C4-2B (cell line): ENCODE measurements at regions not wholly inside any gene's neighbourhood (a gene's known extent, or its start where the extent isn't known, plus 50 kb on each side); places are given as distances from the start of the nearest gene placed in this dataset.

Source experiments
- H3K27ac ChIP-seq: fragments of 450-650 bp; 2 replicates; pipeline ENCODE4 v1.5.1; 2017
- CTCF ChIP-seq: fragments of 450-650 bp; conservative IDR thresholded peaks from 2 replicates; pipeline ENCODE4 v1.5.1; 2017; ENCODE audit warnings: mild to moderate bottlenecking
- ZFX ChIP-seq: fragments of 450-650 bp; IDR thresholded peaks from 2 replicates; pipeline ENCODE4 v1.6.1; 2017

GRCh38 chr11:28849053-28849452 lies 740.9 kb downstream of the METTL15 start:
- TF ChIP-seq CTCF, result no peak
- no peak for TF ChIP-seq ZFX
- no peak overlapping the region for H3K27ac ChIP-seq

DNA sequence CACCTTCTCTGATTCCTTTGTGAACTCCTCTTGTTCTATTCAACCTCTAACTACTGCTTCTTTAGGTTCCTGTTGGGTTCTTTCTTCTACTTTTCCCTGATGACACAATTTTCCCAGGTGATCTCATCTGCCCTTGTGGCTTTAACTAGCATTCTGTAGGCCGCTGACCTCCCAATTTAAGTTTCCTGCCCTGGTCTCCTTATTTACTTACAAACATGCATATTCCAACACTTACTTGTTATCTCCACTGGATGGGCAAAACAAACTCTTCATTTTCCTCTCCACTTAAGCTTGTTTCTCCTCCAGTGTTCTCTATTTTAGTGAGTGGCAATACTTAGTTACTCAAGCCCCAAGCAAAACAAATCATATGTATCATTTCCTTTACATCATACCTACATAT lies 734.5 kb downstream of the METTL15 start:
- H3K27ac ChIP-seq, result no peak overlapping the region
- TF ChIP-seq CTCF (no peak), ZFX (no peak)

DNA sequence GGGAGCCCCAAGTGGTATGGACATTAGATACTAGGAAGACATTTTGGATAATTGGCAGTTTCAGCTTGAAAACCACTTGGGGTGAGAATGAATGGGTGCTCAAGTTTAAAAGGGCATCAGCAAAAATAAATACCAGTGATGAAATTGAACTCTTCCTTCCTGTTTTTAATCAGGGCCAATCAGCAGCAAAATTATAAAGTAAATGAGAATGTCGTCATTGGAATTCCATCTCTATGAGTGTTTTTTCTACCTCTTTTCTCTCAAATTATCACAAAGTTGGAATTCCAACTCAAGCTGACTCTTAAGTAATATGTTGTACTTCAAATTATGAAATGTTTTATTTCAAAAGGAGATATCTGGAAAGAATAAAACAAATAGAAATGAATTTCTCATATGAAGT lies 730.6 kb downstream of the METTL15 start:
- TF ChIP-seq ZFX (no peak), CTCF (no peak)
- no peak overlapping the region for H3K27ac ChIP-seq

DNA sequence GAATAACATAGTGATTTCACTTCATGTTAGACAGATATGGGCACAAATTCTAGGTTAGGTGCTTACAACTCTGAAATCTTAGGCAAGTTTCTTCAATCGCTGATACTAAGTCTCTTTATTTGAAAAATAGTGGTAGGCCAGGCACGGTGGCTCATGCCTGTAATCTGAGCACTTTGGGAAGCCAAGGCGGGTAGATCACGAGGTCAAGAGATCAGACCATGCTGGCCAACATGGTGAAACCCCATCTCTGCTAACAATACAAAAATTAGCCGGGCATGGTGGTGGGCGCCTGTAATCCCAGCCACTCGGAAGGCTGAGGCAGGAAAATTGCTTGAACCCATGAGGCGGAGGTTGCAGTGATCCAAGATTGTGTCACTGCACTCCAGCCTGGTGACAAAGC lies 729.4 kb downstream of the METTL15 start:
- H3K27ac ChIP-seq, result no peak overlapping the region
- TF ChIP-seq CTCF, result no peak
- no peak for TF ChIP-seq ZFX

DNA sequence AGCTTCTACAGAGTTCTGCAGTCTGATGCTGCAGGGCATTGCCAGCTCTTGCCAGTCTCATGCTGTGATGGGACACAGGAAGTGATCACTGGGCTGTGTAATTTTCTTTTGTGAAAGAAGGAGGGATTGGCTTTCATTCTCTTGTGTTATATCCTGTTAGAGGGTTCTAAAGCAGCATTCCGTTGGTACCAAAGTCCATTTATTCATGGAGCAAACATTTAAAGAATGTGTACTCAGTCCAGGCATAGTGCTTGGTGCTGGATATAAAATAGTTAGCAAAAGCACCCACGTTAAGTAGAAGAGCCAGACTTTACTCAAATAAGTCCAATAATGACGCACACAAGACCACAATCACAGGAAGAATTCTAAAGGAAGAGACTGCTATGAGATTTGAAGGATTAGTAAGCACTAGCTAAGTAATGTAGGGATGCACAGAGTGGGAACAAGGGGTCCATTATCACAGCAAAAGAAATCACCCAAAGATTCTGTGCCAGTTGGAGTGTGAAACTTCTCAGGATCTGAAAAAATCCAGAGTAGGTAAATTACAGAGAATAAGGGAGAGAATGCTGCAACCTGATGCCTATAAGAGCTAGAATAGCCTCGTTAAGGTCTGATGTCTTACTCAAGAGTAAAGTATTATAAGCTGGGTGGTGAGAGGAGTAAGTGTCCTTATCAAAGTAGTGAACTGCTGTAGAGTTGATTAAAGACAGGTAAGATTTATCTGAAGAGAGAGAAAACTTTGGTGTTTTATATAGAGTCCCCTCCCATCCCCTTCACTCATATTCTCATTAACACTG lies 728.3 kb downstream of the METTL15 start:
- H3K27ac ChIP-seq, result no peak overlapping the region

DNA sequence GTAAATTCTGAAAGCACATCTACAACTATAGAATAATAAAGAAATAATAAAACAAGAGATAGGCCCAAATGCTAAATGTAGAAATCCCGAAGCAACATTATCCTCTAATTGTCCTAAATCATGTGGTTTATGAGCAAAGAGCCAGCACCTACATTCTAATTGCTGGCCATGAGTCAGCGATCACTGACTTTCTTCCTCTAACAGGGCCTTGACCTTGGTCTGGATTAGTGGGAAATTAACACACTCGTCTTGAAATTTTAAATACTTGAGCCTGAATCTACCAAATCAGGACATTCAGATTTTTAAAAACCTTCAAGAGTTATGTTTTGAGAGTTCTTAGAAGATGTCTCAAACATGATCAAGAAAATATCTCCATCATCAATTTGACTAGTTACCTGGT lies 727.6 kb downstream of the METTL15 start:
- H3K27ac ChIP-seq, result no peak overlapping the region
- TF ChIP-seq CTCF, result no peak
- TF ChIP-seq ZFX, result no peak

More for the DNA sequence above, 728.3 kb downstream of the METTL15 start:
- TF ChIP-seq CTCF, result no peak
- no peak for TF ChIP-seq ZFX

GRCh38 chr11:28835317-28835716 lies 727.1 kb downstream of the METTL15 start:
- no peak for TF ChIP-seq ZFX
- no peak for TF ChIP-seq CTCF
- no peak overlapping the region for H3K27ac ChIP-seq
